ENCODE measurements at regions not wholly inside any gene's neighbourhood (a gene's known extent, or its start where the extent isn't known, plus 50 kb on each side); places are given as distances from the start of the nearest gene placed in this dataset.

DNA sequence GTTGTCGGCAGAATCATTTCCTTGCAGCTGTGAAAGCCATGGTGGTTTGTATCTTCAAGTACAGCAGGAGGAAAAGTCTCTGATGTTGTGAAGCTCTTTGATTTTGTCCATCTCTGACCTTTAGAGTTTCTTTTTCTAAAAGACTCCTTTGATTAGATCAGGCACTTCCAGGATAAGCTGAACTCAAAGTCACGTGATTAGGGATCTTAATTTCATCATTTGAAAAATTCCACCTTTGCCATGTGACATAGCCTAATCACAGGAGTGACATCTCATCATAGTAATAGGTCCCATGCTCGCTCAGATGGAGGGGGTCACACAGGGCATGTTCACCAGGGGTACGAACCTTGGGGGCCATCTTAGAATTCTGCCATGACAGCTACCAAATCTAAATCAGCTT, 441.5 kb upstream of the CDH4 start:
- no peak for DNase-seq

DNA sequence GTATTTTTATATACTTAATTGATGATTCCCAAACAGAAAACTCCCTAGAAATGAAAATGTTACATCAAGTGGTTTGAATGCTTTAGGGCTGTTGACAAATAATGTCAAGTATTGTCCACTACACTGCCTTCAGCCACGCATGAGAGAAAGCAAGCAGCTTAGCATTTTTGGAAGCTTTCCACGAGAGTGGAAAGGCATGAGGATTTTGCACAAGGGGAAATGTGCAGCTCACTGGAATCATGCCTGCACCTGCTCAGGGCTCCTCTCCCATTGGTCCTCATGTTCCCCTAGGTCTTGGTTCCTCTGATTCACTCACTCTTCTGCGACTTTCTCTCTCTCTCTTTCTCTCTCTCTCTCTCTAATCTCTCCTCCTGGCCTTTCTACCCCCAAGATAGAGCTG, 439.5 kb upstream of the CDH4 start:
- no peak for DNase-seq

DNA sequence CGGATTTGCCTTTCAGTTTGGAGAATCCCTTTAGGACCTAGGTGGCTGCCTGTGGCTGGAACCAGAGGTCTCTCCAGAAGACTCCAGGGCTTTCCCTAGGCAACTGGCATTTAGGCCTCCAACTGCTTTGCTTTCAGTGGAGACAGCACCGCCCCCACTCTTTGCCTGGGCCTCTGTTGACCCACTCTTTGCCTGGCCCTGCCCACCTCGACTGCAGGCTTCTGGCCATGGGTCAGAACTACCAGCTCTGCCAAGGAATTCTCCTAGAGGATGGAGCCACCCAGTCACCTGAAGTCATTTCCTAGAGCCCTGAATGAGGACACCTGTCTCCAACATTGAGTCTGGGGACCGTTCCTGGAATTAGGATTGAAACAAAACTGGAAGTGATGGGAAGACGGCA, 439.0 kb upstream of the CDH4 start:
- DNase-seq: no peak

DNA sequence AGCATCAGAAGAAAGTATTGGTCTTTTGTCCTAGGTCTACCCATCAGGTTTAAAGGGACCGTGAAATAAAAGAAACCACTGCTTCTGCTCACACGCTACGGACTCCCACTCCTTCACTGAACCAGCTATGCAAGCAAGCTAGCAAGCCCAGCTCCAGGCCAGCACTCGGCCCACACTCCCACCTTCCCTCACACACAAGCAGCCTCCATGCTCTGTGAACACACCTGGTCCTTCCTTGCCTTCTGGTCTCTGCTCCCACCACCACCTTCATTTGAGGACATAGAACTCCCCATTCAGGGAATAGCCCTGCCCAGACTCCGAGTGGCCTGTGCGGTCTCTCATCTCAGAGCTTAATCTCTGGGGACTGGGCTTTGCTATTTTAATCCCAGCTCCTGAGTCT, 436.4 kb upstream of the CDH4 start:
- no peak for DNase-seq

DNA sequence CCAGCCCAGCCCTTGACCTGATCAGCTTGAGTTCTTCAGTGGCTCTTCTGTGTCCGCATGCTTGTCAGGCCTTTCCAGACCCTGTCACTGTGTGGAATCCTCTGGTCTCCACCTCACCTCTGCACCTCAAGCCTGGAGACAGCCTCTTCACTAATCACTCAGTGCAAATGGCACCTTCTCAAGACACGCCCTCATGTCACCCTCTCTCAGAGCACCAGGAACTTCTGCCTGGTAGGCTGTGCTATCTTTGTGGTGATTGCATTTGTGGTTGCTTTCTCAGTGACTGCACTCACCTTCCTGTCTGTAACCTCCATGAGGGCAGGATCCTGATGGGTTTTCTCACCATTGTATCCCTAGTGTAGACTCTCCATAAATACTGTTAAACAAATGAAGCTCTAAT, 435.2 kb upstream of the CDH4 start:
- DNase-seq: no peak

DNA sequence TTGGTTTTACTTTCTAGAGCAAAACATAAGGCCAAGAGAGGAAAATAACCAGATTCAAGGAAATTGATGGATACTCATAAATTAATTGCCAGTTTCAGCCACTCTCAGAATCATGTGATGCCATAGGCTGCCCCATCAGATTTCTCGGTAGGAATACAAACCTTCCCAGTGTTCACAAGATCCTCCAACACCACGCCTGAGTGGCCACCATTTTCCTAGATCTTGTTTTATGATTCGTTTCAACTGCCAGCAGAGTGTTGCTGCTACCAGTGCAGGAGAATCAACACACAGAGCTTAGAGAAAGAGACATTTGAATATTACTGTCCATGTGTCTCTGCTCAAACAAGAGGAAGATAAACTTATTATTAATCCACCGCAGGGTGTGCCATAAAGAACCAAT, 434.2 kb upstream of the CDH4 start:
- DNase-seq: no peak

DNA sequence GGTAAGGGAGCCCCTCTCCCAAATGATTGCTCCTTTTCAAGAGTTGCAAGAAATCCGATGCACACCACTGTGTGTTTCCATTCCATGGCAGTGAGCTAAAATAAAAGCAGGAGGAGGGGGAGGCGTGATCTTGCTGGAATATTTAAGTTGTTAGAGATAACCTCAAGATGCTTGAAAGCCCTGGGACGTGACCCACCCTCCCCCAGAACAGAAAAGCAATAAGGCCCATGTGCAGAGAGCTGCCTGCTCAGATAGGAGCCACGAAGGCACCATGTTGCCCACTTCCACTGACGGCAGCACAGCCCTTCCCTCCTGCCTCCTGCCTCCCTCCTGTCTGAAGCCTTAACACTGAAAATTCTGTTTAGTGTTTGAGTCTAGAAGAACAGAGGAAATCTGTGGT, 432.6 kb upstream of the CDH4 start:
- no peak for DNase-seq

DNA sequence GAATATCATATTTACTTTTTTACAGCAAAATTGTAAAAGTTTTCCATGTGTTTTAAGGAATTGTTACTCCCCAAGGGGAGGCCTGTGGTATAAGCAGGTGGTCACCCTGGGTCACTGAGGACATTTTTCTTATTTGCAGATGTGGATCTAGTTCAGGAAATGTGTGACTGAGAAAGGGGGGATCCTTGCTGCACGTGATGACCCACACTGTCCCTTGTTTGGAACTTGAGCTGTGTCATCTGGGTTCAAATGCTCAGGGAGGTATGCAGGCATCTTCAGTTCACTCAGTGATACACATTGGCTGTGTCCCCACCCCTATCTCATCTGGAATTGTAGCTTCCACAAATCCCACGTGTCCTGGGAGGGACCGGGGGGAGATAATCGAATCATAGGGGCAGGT, 431.9 kb upstream of the CDH4 start:
- DNase-seq: no peak

DNA sequence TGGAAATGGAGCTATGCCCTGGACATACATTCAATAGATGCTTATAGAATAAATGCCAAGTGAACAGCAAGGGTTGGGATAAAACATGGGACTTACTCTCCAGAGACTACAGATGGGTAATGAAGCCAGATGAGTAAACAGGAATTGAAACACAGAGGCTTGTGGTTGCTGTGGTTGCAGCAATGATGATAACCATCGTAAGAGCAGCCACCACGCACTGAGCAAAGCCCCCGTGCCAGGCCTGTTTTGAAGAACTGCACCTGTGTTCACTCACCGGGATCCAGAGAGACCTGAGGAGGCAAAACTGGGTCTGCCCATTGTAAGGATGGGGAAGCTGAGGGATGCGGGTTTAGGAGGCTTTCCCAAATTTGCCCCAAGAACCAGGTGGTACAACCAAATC, 431.1 kb upstream of the CDH4 start:
- DNase-seq: no peak

DNA sequence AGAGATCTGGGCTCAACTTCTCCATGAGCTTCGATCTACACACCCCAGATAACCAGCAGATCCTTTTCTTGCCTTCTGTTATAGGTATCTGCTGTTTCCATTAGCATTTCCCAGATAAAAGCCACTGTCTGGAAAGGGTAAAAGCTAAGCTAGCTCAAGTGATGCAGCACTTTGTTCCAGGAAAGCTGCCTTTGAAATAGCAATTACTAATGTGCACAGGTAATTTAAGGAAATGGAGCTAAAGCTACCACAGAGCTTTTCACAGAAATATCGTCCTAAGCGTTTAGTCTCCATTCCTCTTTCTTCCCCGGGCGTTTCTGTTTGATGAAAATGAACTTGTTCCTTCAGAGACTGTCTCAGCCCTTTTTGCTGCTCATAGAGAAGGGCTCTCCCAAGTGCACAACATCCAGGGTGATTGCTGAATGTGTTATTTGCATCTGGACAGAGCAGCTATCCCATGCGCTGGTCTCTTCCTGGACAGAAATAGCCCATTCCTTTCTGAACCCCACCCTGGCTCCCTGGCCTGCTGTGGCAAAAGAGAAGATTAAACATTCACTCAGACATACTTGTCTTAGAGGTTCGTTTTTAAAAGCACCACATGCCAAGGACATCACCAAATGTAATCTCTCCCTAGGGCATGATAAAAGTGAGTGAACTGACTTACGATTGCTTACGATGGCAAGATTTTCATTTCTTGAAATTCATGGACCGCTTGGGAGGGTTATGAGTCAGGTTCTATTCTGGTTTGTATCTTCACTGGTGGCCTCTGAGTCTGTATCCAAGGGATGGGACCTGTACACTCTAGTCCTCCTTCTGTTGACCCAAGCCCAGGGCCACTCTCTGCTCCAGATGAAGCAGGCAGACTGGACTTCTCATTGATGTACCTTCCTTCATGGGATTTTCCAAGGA, 429.1 kb upstream of the CDH4 start:
- DNase-seq: no peak

DNA sequence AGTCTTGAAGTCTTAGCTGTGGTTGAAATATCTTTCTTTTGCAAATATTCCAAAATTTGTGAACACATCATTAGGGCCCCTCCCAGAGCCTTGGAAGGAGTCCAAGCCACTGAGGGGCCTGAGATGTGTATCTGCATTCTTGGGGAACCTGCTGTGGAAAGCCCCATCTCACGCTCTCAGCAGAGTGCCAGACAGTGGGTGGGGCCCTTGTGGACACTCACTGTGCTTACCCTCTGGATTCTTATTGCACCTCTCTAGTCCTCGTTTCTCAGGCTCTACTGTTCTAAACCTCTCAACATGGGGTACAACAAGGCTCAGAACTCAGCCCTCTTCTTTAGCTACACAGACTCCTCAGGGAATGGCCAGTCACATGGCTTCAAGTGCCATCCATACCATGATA, 416.2 kb upstream of the CDH4 start:
- no peak for DNase-seq

DNA sequence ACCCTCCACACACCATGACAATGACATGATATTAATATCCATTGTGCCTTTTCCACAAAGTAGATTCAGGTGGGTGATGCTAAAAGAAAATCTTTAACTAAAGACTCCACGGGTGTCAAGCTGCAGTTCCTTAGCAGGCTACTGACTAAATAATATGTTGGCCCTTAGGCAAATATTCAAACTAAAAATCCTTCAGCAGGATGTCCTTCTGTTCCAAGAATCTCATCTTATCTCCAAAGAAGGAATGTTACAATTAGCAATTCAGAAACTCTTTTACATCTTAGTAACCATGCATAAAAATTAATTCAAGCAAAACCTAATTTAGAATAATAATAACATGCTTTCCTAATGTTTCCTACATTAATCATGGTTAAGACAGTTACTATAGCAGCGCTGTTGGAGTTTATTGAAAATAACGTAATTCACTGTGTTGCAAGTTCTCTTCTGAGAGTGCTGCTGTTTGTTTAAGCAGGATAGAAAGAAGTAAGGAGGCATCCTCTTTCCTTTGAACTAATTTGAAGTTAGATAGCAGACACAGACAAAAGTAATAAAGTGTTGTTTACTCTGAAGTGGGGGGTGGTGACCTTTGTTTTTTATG, 414.8 kb upstream of the CDH4 start:
- DNase-seq: no peak

DNA sequence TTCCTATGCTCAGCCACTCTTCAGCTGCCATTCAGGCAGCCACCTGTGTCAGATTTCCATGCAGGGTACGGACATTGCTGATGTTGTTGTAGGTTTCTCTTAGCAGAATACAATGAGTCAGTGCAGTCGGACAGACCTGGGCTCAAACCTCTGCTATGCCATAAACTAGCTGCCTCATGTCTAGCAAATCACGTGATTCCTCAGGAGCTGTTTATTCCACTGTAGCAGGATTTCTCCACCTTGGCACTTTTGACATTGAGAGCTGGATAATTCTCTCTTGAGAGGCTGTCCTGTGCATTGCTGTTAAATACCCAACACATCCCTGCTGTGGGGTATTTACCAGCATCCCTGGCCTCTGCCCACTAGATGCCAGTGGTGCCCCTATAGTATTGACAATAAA, 413.8 kb upstream of the CDH4 start:
- no peak for DNase-seq

DNA sequence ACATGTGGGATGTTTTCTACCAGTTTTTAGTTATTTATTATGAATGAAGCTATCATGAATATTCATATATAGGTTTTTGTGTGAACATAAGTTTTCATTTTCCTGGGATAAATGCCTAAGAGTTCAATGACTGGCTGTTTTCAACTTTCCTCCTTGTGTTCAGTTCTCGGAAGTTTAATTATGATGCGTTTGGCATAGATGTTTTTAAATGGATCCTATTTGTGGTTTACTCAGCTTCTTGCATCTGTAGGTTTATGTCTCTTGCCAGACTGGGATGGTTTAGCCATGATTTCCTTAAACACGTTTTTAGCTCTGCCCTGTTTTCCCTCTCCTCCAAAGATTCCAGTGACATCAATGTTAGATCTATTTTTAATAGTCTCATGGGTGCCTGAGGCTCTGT, 411.1 kb upstream of the CDH4 start:
- DNase-seq: no peak

DNA sequence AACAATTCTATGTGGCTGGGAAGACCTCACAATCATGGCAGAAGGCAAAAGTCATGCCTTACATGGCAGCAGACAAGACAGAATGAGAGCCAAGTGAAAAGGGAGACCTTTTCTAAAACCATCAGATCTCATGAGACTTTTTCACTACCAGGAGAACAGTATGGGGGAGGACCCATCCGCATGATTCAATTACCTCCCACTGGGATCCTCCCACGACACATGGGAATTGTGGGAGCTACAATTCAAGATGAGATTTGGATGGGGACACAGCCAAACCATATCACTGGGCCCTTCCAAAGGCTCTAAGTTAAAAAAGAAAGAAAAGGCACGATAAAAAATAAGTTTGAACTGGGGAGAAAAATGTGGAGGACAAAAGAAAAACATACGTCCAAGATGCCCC, 406.9 kb upstream of the CDH4 start:
- DNase-seq: no peak

DNA sequence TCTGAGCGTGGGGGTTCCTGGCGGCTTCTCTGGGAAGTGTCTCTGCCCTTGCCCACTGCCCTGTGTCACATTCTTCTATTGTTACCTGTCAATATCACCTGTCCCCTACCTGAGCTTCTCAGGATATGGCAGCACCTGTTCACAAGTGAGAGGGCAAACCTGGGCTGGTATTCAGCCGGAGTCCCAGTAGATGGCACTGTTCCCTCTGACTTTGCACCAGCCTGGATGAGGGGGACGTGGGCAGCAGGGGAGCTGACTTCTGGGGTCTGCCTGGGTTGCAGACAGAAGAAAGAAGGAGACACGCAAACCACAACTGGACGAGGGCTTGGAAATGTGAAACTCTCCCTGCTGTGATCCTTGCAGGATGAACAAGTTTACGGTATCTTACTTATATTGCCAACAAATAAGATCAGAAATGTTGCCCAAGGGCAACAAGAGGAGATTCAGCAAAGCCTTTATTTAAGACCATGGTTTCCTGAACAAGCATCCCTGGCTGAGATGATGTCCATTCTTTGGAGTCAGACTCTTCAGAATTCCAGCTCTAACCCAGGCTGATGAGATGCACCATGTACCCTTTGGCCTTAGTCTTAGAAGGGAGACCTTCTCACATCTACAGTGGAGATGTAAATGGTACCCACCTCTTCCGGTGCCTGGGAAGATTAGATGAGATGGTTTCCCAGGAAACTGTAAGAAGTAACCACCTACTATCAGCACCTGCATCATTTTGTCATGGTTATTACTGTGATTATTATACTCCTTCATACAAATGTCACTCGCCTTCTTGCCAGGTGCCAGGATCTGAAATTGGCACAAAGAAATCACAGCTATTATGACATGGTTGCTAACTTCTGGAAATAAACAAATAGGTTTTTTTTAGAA, 400.0 kb upstream of the CDH4 start:
- DNase-seq: no peak

DNA sequence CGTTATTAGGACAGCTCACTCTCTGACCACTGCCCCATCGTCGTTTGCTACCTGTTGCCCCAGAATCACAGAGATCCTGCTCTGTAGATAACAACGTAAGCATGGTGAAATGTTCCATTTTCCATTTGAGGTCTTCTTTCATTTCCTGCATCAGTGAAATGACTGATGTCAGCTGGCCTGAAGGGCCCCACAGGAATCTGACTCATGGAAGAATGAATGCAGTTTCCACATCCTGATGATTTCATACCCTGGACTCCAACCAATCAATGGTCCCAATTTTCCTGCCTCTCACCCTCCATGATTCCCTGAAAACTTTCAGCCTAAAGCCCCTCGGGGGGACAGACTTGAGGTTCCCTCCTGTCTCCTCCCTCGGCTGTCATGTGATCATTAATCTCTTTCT, 394.4 kb upstream of the CDH4 start:
- no peak for DNase-seq

DNA sequence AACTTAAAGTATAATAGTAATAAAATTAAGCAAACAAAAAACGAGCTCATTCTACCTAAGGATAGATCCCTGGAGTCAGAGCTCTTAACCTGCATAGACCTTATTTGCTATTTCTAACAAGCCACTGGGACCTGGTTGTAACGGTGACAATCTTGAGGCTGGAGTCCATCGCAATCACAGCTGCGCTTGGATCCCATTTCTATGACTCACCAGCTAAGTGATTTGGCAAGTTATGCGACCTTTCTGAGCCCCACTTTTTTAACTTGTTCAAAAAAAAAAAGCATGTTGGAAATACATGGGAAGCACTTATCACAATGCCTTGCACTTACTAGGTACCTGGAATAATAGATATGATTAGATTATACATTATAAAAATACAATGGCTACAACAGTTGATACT, 389.5 kb upstream of the CDH4 start:
- DNase-seq: no peak

DNA sequence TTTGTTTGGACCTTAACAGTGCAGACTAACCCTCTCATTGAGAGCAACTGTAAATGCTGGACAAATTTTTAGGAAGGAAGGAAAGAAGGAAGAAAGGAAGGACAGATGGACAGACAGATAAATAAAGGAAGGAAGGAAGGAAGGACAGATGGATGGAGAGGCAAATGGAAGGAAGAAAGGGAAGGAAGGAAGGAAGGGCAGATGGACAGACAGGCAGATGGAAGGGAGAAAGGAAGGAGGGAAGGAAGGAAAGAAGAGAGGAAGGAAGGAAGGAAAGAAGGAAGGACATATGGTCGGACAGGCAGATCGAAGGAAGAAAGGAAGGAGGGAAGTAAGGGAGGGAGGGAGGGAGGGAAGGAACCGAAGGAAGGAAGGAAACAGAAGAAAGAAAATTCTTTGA, 388.5 kb upstream of the CDH4 start:
- DNase-seq: no peak

DNA sequence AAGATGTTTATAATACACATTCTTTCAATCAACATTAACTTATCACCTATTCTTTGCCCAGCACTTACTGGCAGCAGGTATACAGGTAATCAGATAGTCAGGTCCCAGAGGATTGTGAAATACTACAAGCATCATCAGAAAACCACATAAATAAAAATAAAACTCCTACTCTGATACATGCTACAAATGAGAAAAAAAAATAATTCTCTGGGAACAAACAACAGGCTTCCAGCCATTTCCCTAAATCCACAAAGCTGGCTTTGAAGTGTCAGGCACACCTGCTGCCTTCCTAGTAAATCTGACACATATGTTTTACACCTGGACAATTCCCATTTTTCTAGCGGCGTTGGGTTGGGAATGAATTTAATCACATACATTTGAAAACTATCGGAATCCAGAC, 384.5 kb upstream of the CDH4 start:
- no peak for DNase-seq

DNA sequence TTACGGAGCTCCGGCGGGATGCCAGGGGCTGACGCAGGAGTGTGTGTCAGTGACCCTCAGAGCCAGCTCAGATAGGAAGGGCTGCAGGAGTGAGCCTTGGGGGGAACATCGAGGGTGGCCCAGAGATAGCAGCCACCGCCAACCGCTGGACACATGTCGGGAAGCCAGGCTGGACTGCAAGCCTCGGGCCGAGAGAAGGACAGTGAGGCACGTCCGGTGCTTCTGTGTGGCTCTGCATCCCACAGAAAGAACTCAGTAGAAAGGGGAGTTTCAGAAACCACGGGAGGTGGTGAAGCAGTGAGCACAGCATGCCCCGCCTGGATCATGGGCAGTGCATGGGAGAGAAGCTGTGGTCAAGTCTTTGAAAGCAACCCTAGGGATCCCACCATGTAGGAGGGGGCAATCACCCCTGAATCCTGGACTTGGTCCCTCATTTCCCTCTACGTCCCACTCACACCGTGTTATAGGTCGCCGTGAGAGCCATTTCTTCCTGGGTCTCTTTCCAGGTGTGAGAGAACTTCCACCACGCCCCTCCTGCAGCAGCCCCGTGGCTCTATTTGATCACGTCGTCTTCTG, 383.7 kb upstream of the CDH4 start:
- no peak for DNase-seq

DNA sequence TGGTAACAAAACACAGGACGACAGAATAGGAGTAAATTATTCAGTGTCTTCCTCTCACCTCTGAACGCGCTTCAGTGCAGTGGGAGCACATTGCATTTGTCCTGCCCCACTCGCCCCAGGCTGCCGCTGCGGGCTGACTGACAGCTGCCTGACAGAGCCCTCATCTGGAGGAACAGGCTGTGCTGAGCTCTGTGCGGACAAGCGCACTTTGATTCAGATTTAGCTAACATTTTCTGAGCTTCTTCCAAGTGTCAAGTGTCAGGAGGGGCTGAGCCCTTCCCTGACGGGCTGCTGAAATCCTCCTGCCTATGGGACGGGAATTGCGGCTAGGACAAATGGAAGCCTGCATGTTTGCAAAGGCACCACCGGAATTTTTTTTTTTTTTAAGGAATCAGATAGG, 383.0 kb upstream of the CDH4 start:
- DNase-seq: no peak

DNA sequence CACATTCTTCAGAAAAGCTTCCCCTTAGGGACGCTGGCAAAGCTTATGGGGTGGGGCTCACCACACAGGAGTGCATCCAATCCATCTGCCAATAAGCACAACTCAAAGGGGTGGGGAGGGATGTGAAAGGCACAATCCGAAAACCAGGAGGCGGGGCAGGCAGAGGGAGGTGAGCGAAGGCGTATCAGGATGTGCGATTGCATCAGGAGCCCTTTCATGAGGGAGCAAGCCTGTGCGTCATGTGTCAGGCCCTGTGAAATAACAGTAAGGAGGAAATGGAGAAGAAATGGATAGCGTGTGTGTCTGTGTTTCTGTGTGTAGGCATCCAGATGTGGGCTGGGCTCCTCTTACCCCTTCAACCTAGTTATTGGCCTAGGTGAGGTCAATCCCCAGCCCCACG, 382.4 kb upstream of the CDH4 start:
- DNase-seq: no peak

DNA sequence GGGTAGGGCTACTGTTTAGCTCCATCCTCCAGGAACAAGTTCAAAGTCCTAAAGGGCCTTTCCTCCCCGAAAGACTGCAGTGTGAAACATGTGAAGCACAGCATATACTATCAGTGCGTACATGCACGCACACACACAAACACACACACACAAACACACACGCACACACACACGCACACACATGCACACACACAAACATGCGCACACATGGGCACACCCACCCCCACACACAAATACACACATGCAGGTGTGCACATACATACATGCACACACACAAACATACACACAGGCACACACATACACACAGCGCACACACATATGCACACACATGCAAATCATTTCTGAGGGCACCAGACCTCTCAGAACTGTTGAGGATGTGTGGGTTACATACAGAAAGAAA, 382.0 kb upstream of the CDH4 start:
- DNase-seq: no peak
